Ramos (cell line): ENCODE measurements at regions not wholly inside any gene's neighbourhood (a gene's known extent, or its start where the extent isn't known, plus 50 kb on each side); places are given as distances from the start of the nearest gene placed in this dataset.
"Not testable (repeated sequence)": the region's sequence is repeated elsewhere in the genome, so short reads cannot be mapped to it uniquely, and the experiment has no call there.

Source experiments
- in situ Hi-C: fragments of 300-500 bp; cut with MboI; formaldehyde crosslinking; loops from one replicate; pipeline ENCODE4 v1.14.3; 2022; ENCODE audit warnings: low sequenced_read_pairs; ENCODE audit not compliant: unreplicated experiment

DNA sequence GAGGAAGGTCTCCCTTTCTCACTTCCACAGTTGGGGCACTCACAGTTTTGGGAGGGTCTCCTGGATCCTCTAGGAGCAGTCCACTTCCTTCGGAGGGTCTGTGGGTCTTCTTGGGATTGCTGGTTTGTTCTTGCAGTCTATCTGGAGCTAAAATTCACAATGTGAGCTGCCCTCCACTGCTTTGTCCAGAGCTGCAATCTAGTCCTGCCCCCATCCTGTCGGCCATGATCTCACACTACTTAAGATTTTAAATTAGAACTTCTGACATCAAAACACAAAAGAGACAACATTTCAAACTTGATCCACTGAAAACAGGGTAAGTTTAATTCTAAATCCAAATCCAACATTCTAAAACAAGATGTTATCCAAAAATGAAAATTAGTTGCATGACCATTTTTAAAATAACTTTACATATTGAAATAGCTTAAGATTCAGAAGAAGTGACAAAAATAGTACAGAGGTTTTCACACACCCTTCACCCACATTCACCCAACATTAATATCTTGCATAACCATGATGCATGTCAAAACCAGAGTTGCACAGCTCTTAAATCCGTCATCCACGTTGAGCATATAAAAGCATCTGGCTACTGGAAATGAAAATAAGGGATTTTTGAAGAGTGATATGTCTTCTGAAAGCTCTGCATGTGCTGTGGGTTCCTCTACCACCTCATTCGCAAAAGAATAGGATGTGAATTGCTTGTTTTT lies 113.7 kb upstream of the EPB41L4A start:
- in situ Hi-C loops: no loop called here

DNA sequence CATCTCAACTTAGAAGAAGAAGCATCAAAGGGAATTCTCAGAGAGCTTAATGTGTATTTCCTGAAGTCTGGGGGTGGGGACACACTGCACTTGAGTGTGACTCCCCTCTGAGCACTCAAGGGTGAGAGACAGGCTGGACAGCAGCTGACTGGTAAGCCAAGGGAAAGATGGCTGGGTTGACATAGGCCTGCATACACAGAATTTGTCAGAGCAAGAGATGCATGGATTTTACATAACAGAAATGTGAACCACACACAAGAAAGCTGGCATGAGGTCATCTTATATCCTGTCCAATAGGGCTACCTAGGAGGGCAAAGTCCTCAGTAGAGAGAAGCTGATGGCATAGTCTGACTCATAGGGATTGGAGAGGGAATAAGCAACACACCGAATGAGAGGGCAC lies 114.3 kb upstream of the EPB41L4A start:
- in situ Hi-C loops: no loop called here

DNA sequence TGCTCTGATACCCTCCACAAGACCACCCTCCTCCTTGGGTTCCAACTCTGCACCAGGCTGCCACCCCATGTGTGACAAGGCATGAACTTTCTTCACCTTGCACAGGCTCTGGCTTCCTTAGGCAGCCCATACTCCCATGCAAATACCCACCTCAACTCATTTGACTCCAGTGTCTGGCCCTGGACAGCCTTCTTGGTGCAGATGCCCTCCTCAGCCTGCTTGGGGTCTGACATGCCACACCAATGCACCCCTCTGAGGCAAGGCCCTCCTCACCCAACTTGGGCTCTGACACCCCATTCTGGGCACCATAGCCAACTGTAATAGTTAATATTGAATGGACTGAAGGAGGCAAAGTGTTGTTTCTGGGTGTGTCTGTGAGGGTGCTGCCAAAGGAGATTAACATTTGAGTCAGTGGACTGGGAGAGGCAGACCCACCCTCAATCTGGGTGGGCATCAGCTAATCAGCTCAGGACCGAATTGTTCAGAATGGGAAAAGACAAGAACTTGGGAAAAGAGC lies 115.0 kb upstream of the EPB41L4A start:
- in situ Hi-C loops: no loop called here

DNA sequence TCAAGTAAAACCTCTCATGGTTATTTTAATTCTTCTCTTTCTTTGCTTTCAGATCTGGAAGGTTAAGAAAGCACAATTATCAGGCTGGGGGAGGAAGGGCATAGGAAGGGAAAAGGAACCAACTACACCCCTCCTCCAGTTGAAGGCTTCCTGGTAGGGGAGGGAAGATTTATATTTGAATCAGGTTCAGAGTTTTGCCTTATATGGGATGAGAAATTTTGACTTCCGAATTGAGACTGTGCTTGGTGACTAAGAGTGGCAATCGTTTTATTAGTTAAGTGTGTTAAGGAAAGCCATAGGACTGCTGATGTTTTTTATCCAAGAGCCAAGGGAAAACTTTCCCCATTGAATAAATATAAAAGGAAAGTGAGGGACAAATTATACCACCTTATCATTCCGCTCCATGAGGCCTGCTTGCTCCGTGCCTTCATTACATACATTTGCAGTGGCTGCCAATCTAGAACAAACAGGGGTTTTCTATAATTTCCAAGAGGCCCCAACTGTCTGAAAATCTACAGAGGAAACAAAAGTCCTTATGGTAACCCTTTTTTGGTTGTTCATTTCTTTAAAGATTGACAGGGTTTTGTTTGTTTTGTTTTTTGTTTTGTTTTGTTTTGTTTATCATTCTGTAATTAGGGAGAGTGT lies 115.7 kb upstream of the EPB41L4A start:
- in situ Hi-C loops: no loop called here

DNA sequence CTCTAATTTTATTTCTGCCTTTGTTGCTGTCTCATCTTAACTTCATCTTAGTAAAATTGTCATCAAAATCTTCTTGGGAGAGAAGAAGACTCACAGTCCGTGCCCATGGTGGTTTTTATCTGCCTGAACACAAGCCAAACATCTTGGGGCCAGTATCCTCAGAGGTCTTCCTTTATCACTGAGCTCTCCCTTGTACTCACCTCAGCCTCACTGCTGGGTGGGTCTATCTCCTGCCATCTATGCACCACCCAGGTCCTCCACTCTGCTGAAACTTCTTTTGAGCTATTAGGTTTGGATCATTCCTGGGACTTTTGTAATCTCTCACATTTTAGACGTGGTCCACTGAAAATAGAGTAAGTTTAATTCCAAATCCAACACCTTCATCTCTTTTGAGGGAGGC lies 116.3 kb upstream of the EPB41L4A start:
- in situ Hi-C loops: no loop called here

DNA sequence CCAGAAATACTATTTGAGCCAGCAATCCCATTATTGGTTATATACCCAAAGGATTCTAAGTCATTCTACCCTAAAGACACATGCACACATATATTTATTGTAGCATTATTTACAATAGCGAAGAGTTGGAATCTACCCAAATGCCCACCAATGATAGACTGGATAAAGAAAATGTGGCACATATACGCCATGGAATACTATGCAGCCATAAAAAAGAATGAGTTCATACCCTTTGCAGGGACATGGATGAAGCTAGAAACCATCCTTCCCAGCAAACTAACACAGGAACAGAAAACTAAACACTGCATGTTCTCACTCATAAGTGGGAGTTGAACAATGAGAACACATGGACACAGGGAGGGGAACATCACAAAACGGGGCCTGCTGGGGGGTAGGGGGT lies 125.5 kb upstream of the EPB41L4A start:
- in situ Hi-C loops: not testable (repeated sequence)

DNA sequence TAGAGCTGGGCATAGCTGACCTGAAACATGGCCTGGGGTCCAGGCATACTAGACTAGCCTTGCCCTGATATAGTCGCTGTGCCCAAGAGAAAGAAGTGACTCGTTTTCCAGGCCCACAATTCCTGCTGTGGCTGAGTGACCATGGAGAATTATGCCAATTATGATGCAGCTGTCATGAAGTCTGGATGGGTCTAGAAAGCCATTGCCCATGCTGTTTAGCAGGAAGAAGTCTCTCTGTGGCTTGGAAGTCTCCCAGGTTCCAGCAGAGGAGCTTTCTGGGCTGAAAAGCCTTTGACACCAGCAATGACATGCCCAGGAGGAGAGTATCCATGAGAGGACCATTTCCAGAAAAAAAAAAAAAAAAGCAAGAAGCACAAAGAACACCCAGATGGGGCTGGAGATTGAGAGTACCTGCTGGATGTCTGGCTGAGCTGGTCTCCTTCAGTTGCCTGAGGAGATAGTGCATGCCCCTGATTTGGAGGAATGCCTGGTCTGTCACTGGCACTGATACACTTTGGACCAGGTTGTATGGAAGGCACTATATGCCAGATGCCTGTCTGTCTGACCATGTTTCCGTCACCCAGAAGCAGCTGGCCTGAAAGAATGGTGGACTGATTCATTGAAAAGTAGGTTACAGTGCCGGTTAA lies 128.0 kb upstream of the EPB41L4A start:
- in situ Hi-C loops: no loop called here

DNA sequence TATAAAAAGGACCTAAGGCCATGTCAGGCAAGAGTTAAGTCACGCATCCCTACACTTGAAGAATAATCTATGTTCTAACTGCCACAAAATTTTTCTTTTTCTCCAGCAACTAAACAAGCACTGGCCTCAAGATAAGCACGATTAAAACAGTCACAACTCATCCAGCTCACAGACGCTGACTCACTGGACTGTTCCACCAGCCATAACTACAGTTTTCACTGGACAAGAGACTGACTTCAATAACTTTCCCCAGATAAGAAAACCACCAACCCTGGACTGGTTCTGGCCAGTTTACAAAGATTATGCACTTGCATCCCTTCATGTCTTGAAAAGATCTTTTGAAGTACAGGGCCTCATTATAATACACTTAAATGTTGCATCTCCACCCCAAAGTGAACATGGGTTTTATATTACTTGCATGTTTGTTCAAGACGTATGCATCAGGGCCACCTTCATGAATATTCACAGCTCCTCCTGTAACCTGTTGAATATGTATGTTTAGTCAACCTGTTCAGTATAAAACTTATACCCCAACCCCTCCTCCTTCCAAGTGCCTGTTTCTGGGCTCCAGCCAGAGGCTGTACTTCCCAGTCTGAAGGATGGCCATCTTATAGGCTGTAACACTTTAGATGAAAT lies 129.3 kb upstream of the EPB41L4A start:
- in situ Hi-C loops: no loop called here

DNA sequence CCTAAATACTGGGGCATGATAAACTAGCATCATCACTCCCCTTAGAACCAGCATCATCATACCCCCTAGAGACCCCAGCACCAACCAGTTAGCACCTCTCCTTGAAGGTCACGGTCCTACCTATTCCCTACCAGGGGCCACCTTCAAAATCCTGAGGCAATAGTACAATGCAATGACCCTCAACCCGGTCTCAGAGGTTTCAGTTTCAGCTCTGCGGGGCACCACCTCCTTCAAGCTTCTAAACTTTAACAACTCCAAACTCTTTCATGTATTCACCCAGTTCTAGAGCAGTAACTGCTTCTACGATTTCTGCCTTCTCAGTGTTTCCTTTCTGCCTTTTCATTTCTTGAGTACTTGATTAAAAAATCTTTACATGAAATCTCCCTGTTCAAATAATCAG lies 130.1 kb upstream of the EPB41L4A start:
- in situ Hi-C loops: no loop called here

DNA sequence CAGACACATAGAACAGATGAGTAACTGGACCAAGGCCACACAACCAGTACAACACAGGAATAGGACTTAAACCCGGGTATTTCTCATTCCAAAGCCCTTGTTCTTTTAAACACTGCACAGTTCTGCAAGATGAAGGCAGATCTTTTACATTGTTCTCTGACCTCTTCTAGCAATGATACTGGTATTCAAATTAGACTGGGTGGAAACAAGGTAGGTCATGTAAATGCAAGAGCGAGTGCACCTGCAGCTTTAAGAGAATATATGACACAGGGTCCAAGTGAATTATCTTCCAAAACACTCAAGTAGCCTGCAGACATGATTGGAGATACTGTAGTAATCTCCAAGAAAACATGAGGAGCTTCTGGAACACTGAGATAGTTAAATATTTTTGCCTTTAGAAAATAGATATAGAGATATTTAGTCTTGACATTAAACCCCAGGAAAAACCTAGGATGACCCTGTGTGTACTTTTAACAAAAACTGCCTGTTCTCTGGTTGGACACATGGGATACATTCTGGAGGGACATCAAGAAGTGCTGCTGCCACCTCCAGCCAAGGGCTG lies 130.6 kb upstream of the EPB41L4A start:
- in situ Hi-C loops: loop anchor here (5.0 to 10.0 kb wide), 2 partner anchors 203 to 295 kb away; no protein-coding TSS in a partner anchor

DNA sequence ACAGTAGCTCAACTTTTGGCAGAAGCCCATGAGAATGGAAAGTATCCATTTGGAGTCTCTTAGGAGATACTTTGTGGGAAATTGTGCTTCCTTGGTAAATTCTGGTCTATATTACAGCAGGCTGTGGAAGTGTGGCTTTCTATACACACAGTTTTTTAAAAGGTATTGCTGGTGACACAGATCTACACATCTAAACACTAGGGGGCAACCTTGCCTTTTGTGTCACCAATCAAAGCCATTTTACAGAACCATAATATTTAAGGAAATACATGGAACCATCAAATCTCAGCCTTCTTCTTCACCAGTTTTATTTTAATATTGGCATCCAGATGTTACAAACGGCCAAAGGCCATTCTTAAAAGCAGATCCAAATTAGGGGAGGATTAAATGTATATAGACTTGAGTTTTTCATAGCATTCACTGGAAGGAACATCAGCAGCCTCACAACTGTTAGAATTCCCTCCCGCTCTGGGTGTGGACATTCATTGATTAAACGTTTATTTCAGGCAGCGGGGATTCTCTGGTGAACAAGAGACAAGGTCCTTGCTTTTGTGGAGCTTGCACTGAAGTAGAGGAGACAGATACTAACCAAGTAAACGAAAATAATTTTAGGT lies 132.4 kb upstream of the EPB41L4A start:
- in situ Hi-C loops: loop anchor here (5.0 to 10.0 kb wide), 2 partner anchors 201 to 293 kb away; no protein-coding TSS in a partner anchor

DNA sequence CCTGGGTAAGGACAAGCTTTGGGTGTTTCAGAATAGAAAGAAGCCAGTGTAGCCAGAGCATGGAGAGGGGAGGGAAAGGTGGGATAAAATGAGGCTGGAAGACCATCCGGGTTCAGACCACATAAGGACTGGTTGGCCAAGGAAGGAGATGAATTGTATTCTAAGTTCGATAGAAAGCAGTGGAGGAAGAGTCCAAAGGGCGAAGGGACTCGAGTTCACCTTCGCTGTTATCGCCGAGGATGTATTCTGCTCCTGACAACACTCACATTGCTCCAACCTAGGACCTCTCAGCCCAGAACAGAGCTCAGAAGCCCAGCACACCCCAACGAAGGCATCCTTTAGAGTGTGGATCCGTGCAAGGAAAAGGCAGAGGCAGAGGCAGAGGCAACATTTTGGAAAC lies 133.1 kb upstream of the EPB41L4A start:
- in situ Hi-C loops: loop anchor here (5.0 to 10.0 kb wide), 2 partner anchors 200 to 293 kb away; no protein-coding TSS in a partner anchor

DNA sequence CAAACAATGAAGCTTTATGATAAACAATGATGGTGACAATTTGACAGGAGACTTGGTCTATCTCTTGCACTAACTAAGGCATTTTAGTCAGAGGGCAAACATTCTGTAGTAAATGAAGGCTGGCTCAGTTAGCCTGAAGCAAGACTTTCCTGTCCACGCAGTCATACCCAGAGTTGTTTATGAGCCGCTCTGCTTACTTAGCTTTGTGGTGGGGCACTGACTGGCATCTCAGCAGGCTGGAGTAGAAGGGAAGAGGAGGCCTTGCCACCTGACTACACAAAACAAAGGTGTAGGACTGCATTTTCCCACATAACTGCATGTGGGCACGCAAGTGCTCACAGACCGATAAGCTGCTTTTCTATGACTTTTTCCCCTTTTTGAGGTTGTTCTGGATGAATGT lies 133.7 kb upstream of the EPB41L4A start:
- in situ Hi-C loops: loop anchor here (5.0 to 10.0 kb wide), 2 partner anchors 200 to 292 kb away; no protein-coding TSS in a partner anchor

DNA sequence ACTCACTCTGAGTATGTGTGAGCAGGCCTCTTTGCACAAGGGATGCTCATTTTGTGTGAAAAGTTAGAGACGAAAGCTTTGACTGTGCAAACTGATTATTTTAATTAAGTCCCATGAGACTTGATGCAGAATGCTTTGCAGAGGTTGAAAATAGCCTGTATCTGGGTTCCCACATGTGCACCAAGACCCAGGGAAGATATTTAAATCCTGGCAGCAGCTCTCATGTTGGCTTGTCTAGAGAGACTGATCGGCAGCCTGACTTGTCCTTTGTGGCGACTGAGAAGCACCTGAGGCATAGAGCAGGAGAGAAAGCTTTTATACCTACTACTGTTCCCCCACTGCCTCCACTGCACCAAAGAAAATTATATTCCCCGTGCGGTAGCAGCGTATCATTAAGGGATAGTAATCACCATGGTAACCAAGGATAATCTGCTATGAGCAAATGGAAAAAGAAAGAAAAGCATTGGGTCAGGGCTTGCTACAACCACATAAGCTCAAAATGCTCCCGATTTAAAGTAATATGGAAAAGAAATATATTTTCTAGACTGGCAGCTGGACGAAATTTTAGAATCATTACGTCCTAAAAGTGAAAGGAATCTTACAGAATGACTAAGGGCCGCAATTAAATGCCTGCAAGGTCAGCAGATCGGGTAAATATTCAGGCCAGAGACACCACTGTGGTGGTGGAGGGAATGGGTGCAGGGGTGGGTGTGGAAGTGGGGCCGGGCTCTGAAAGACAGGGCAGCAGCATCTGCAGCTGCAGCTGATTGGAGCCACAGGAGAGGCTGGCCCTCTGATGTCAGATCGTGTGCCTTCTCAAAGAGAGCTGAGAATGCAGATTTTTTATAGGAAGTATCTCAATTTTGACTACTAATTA lies 135.3 kb upstream of the EPB41L4A start:
- in situ Hi-C loops: loop anchor here (5.0 to 10.0 kb wide), 2 partner anchors 198 to 290 kb away; no protein-coding TSS in a partner anchor

DNA sequence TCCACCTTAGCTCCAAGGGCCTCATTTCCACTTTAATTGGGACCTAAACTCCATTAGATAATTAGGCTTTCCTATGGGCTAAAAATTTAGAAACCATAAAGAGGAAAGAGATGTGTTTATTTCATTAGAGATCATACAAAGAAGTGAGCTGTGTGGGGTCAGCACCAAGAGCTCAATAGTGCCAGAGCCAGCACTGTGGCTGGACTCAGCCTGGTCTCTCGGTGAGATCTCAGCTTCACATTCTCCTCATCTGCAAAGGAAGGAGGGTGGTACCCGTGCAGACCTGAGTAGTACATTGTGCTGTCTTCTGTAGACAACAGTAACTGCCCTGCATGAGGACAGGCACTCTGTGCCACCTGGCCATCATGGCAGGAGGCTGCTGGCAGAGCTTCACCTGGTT lies 136.1 kb upstream of the EPB41L4A start:
- in situ Hi-C loops: loop anchor here (10.0 kb wide), 1 partner anchor 290 kb away; no protein-coding TSS in a partner anchor

DNA sequence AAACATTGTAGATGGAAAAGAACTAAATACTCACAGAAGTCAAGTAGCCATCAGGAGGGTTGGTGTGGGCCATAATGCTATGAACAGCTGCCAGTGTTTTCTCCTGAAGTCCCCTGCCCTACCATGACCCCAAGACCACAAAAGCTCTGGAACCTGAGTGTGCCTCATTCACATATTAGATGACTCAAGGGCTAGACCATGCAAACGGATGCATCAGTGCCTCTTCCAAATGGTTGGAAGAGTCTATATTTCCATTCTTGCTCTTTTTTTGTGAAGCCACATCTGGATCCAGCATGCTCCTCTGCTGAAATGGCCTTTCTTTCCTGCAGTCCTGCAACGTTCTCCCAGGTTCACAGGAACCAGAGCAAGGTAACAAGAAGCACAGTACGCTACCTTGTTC lies 136.6 kb upstream of the EPB41L4A start:
- in situ Hi-C loops: loop anchor here (10.0 kb wide), 1 partner anchor 289 kb away; no protein-coding TSS in a partner anchor

DNA sequence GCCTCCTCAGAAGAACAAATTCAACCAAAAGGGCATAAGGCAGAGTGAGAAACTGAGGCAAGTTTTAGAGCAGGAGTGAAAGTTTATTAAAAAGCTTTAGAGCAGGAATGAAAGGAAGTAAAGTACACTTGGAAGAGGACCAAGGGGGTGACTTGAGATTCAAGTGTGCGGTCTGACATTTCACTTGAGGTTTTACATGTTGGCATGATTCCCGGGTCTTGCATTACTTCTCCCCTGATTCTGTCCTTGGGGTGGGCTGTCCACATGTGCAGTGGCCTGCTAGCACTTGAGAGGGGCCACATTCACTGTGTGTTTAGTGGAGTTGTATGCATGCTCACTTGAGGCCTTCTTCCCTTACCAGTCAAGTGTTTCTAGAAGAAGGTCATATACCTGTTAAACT lies 140.4 kb upstream of the EPB41L4A start:
- in situ Hi-C loops: loop anchor here (10.0 kb wide), 1 partner anchor 285 kb away; no protein-coding TSS in a partner anchor

DNA sequence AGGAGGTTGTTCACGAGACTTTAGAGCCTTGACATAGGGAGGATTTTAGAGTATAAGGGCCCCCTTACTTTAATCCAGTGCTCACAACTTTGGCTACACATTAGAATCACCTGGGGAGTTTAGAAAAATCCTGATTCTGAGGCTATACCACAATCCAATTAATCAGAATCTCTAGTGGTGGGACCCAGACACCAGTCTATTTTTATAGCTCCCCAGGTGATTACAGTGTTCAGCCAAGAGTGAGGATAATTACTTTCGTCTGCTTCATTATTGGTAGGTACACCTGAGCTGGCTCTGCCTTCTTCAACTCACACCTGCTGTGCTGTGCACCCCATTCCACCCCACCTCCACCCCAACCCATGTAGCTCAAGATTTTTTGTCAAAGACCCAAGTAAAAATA lies 141.3 kb upstream of the EPB41L4A start:
- in situ Hi-C loops: no loop called here
